CD4-positive, alpha-beta T cell treated with Interleukin-17A for 1 hour (primary cell): ENCODE measurements at regions not wholly inside any gene's neighbourhood (a gene's known extent, or its start where the extent isn't known, plus 50 kb on each side); places are given as distances from the start of the nearest gene placed in this dataset.

ENCODE experiments used
- DNase-seq: peaks from one replicate; pipeline ENCODE4 v3.0.0-alpha.2; 2020

GRCh38 chr3:98980915-98981596, 79.6 kb upstream of the DCBLD2 start:
- no peak for DNase-seq

GRCh38 chr3:98979296-98979695, 77.8 kb upstream of the DCBLD2 start:
- no peak for DNase-seq

GRCh38 chr3:98978068-98978811, 76.7 kb upstream of the DCBLD2 start:
- no peak for DNase-seq

- no peak for DNase-seq
Measured at GRCh38 chr3:98977520-98977919, 76.0 kb upstream of the DCBLD2 start.

DNA sequence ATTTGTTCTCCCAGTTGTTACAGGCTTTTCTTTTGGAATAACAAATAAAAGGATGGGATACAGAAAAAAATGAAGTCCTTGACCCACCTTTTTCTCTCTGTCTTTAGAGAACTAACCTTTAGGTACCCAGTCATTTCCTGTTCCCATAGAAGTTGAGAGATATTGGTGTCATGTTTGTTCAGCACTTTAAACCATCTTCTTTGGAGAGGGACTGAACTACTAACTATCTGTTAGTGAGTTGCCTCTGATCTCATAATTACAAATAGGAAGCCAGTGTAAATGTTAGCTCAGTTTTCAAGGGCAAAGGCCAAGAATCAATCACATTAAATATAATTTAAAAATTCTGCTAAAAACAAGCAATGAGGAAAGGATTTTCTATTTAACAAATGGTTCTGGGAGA, 72.9 kb upstream of the DCBLD2 start:
- DNase-seq, result no peak

GRCh38 chr3:98972720-98973119, 71.2 kb upstream of the DCBLD2 start:
- no peak for DNase-seq

GRCh38 chr3:98972155-98972554, 70.7 kb upstream of the DCBLD2 start:
- no peak for DNase-seq

DNA sequence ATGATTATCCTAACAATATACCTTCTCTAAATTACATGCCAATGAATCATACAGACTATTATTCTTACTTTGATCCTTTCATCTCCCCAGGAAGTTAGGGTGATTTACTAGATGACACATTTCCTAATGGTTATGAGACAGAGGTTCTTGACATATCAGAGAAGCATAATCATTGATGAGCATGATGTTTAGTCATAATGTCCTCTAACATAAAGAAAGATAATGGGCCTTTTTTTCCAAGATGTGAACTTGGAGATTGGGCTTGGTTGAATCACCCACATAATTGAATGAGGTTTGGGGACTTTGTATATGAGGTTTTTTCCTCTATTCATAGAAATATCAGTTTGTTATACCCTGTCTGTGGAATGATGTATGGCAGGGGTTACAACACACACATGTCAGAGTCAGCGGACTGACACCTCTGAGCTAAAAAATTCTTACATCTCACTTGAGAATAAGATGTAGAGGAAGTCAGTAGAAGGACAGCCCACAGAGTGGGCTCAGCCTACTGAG, 69.7 kb upstream of the DCBLD2 start:
- DNase-seq, result no peak

- no peak for DNase-seq
Measured at GRCh38 chr3:98969295-98969694, 67.8 kb upstream of the DCBLD2 start.

DNA sequence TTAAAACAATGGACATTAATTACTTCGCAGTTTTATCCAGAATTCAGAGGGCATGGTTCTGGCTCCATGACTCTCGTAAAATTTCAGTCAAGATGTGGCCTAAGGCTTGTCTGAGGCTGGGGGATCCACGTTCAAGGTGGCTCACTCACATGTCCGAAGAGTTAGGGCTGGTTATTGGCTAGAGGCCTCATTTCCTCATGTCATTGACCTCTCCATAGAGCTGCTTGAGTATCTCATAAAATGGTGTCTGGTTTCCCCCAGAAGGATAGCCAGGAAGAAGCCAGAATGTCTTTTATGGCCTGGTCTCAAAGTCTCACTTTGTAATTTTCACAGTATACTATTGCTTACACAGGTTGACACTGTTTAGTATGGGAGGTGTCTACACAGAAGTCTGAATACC, 67.3 kb upstream of the DCBLD2 start:
- no peak for DNase-seq

- no peak for DNase-seq
Measured at GRCh38 chr3:98968347-98968746, 66.9 kb upstream of the DCBLD2 start.

GRCh38 chr3:98967758-98968157, 66.3 kb upstream of the DCBLD2 start:
- DNase-seq, result no peak

- DNase-seq, result no peak
Measured at GRCh38 chr3:98966862-98967546, 65.5 kb upstream of the DCBLD2 start.

GRCh38 chr3:98966434-98966833, 64.9 kb upstream of the DCBLD2 start:
- DNase-seq, result no peak

DNA sequence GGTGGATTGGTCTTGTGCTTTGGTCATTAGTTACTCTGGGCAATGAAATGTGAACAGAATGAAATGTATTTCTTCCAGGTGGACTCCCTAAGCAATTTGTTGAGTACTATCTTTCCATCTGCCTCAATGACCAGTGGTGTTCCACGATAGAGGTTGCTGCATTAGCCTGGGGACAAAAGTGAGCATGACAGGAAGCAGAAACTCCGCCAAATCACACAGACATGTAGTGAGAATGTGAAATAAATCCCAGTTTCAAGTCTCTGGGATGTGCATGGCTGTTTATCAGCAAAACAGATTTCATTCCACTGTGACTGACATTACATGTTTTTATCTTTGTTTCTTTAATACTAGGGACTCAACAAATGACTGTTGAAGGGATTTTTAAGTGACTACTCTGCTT, 63.3 kb upstream of the DCBLD2 start:
- DNase-seq, result no peak

DNA sequence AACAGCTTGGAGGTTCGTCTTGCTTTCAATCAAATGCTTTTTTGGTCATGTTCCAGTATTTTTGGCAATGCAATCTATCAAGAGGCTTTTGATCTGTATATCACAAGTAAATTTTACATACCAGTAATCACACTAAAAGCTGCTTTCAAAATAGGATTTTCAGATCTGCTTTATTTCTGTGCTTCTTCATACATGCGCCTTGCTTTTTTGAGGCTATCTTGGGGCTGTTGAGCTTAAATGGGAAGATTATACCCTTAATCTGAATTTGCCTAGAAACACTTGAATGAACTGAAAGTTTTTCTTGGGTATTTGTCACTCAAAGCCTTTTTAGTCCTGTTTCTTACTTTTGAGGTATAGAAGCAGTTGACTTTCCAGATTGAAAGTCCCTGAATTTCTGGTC, 62.1 kb upstream of the DCBLD2 start:
- no peak for DNase-seq

- no peak for DNase-seq
Measured at GRCh38 chr3:98962951-98963350, 61.5 kb upstream of the DCBLD2 start.

DNA sequence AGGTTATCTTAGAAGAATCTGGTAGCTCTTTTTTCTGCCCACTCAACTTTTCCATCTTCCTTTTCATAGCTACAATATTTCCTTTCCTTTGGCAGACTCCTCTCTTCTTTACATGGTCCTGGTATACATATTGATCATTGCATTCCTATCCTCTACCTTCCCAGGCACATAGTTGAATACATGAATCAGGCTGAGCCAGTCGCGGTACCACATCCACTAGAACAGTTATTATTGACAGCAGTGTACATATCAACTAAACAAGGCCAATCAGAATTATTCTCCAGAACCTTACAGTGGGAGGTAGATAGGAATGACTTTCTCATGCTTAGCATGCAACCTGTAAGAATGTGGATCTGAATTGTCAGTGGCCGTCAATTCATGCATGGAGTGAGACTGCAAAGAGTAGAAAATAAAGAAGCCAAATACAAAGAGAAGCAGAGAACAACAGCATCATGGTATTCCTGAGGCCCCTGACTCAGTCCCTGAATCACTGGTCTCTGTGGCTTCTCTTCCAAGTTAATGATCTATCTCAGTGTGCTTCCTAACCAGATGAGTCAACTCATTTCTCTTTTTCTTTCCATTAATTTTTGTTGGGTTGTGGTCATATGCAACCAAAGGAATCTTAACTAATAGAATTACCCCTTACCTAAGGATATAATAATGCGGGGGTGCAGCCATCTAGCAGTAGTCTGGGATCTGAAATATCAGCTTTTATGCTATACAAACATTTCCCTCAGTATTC, 60.9 kb upstream of the DCBLD2 start:
- no peak for DNase-seq

GRCh38 chr3:98961161-98962155, 60.0 kb upstream of the DCBLD2 start:
- no peak for DNase-seq

- DNase-seq, result no peak
Measured at GRCh38 chr3:98957681-98958080, 56.2 kb upstream of the DCBLD2 start.

- DNase-seq, result no peak
Measured at GRCh38 chr3:98956008-98956407, 54.5 kb upstream of the DCBLD2 start.
